GM13976 (cell line): ENCODE measurements at regions not wholly inside any gene's neighbourhood (a gene's known extent, or its start where the extent isn't known, plus 50 kb on each side); places are given as distances from the start of the nearest gene placed in this dataset.

Experiments used
- DNase-seq: peaks from one replicate; pipeline ENCODE4 v3.0.0; 2012; ENCODE audit warnings: low spot score
- in situ Hi-C: fragments of 300-500 bp; cut with MboI; formaldehyde crosslinking; loops from one replicate; pipeline ENCODE4 v1.12.0; 2022; ENCODE audit warnings: low sequenced_read_pairs, mixed read lengths, inconsistent platforms; ENCODE audit not compliant: unreplicated experiment
- TF ChIP-seq, protein P1 (sequence below): IDR thresholded peaks from 2 replicates; pipeline ENCODE4 v1.5.1; 2012; ENCODE audit warnings: borderline replicate concordance, mild to moderate bottlenecking; ENCODE audit not compliant: insufficient read depth; ENCODE audit errors: extremely low read depth, missing control alignments, control extremely low read depth

DNA sequence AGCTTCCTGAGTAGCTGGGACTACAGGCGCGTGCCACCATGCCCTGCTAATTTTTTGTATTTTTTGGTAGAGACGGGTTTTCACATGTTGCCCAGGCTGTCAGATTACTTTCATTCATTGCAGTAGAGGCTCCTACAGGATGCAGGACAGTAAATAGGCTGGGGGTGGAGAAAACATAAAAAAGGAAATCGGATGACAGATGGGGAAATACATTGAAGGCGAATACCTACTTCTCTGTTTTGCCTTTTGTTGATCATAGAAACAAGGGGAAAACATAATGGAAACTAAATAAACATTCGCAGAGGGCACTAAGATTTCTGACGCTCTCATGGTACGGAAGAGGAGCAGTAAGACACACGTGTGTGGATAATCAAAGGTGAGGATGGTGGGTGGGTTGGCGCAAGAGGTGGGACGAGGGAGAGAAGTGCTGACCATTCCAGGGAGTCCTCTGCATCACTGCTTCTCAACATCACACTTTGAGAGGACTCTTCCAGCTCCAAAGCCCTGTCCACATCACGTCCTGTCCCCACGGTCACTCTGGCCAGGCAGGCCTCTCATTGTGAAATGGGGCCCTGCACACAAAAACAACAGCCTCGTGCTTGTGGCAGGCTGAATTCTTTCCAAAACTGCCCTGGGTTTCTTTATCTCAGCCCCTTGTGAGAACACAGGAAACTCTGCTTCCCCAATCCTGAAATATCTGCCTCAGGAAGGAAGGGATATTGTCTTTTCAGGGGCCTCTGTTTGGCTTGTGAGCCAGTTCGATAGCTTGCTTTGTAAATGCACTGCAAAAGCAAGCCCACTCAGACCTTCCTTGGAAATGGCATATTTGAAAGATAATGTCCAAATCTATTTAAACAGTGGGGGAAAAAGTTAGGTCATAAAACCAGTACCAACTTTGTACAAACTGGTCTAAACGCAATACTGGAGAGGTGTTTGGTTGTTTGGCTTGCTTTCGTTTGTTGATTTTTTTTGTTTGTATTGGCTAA, 188.5 kb downstream of the FOXO1 start:
- in situ Hi-C loops: no loop called here
- TF ChIP-seq, protein P1, sequence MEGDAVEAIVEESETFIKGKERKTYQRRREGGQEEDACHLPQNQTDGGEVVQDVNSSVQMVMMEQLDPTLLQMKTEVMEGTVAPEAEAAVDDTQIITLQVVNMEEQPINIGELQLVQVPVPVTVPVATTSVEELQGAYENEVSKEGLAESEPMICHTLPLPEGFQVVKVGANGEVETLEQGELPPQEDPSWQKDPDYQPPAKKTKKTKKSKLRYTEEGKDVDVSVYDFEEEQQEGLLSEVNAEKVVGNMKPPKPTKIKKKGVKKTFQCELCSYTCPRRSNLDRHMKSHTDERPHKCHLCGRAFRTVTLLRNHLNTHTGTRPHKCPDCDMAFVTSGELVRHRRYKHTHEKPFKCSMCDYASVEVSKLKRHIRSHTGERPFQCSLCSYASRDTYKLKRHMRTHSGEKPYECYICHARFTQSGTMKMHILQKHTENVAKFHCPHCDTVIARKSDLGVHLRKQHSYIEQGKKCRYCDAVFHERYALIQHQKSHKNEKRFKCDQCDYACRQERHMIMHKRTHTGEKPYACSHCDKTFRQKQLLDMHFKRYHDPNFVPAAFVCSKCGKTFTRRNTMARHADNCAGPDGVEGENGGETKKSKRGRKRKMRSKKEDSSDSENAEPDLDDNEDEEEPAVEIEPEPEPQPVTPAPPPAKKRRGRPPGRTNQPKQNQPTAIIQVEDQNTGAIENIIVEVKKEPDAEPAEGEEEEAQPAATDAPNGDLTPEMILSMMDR: no peak
- DNase-seq: no peak

DNA sequence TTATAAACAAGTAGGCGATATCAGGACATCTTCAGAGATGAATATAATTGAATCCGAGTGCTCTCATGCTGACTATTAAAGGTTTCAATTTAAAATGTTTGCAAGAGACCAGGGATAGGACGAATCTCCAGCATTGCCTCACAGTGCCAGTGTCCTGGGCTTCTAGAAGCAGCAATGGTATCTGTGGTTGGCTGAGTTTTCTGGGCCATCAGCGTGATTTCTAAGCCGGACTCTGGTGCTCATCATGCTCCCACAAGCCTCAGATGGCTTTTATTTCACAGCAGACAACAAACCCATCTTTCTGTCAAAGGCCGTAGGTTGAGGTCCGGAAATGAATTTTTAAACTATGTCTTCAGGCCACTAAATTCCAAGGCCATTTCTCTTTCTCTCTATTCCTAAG, 187.7 kb downstream of the FOXO1 start:
- in situ Hi-C loops: no loop called here
- DNase-seq: no peak
- TF ChIP-seq, protein P1: no peak

DNA sequence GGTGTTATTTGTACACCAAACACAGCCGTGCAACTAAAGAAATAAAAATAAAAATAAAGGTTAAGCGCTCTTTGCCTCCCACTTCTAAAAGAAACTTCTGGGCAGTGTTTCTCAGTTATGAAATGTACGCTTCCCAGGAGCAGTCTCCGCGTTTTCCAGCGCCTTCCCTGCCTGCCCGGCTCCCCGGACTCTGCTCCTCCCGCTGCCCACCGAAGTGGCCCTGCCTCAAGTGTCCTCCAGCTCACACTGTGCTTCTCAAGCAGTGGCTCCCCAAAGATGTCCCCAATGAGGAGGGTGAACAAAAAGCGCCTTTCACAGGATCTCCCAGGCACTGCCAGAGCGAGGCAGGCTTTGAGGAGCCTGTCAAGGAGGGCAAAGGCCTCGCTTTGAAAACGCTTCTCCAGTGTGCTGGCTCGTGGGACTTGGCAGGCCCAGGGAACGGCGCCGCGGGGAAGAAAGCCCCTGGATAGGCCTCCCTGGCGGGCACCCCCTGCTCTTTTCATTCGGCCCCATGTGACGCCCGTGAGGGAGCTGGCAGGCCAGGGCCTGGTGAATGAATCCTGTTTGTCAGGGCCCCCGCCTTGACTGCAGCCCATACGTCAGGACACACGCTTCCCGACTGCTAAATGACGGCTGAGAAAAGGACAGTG, 187.1 kb downstream of the FOXO1 start:
- in situ Hi-C loops: no loop called here
- TF ChIP-seq, protein P1: no peak
- no peak for DNase-seq

DNA sequence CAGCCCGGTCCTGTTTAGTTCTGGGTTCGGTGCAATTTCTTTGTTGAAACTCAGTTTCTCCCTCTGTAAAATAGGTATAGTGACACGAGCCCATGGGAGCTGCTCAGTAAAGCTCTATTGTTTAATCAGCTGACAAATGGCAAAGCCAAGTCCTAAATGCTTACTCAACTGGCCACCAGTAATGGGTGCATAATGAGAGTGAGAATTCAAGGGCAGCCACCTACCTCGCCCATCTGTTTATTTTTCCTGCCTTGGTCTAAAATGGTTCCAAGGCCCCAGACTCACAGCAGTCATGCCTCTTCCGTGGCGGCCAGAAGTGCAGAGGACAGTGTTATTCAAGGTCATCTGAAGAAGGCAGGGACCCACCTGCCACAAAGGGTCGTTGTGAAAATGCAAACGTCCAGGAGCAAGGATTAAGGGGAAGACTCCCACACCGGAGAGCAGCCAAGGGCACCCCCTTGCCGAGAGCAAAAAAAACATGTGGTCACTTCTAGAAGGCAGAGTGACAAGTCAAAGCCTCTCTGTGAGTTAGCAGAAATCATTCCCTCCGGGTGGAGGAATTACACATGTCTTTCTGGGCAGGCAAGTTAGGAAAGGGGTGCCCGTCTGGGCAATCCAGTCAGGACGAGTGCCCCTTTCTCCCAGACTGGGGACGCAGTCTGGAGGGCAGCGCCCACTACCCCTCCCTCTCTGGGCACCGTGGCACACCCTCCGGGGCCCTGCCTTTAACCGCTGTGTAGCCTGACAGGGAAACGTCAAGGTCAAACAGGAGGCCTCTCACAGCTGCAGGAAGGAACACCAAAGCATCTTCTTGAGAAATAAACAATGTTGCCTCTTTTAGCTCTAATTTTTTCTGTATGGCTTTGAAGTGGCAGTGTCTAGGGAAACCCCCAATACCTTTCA, 186.2 kb downstream of the FOXO1 start:
- in situ Hi-C loops: no loop called here
- TF ChIP-seq, protein P1: no peak
- DNase-seq: peak; percentile 24

DNA sequence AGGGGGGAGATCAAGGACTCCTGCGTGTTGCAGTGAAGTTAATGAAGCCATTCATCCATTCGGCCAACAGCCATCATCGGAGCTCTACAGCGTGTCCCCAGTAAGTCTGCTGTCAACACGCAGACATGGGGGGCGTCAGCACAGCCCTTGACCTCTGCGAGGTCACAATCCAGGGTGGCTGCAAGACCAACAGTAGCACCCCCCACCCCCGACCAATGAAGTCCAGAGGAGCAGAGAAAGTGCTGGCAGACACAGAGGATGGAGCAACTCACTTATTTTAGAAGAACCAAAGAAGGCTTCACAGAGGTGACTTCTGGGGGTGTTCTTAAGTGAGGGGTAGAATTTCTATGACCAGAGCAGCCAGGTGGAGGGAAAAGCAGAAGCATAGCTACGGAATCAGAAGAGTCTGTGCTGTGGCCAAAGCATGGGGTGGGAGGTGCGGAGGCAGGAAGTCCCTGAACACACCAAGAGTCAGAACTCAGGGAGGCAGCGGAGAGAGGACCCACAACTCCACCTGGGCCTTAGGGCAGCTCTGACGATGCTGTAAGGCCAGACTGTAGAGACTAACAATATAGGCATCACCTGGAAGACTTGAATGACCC, 185.4 kb downstream of the FOXO1 start:
- in situ Hi-C loops: no loop called here
- TF ChIP-seq, protein P1: no peak
- peak; percentile 13 for DNase-seq
